Lower leg skin (tissue), 4 donors: ENCODE measurements at regions not wholly inside any gene's neighbourhood (a gene's known extent, or its start where the extent isn't known, plus 50 kb on each side); places are given as distances from the start of the nearest gene placed in this dataset.

ENCODE experiments used
- DNase-seq, 2 donors: peaks; one replicate each; pipeline ENCODE4 v3.0.0-alpha.2; 2019; ENCODE audit warnings: low spot score in 2 of 2
- H3K4me3 ChIP-seq: fragments of 200-600 bp; sonication (generic); 2 replicates; pipeline ENCODE4 v1.5.1; 2017; ENCODE audit warnings: mild to moderate bottlenecking, low read depth; ENCODE audit not compliant: poor library complexity, severe bottlenecking
- POLR2A ChIP-seq, 2 donors: fragments of 450-650 bp; IDR thresholded peaks; one replicate each; pipeline ENCODE4 v1.6.1; 2016 to 2017; ENCODE audit warnings: antibody characterized with exemption in 2 of 2, mild to moderate bottlenecking in 1 of 2, moderate library complexity in 1 of 2
- WGBS, 2 donors: methylation state at CpG; one replicate each; pipeline ENCODE4 v1.1.5; 2018; 5-methylcytosine and 5-hydroxymethylcytosine counted together
- intact Hi-C: fragments of 100-400 bp; cut with DNase I; formaldehyde crosslinking; loops from one replicate; pipeline ENCODE4 v1.15.0; 2023; ENCODE audit warnings: low total_unique reads
- TF ChIP-seq, protein P1 (sequence below), 3 donors: fragments of 450-650 bp; IDR thresholded peaks; one replicate each; pipeline ENCODE4 v1.5.1; 2016; ENCODE audit warnings: antibody characterized with exemption in 3 of 3, mild to moderate bottlenecking in 3 of 3, moderate library complexity in 2 of 3

DNA sequence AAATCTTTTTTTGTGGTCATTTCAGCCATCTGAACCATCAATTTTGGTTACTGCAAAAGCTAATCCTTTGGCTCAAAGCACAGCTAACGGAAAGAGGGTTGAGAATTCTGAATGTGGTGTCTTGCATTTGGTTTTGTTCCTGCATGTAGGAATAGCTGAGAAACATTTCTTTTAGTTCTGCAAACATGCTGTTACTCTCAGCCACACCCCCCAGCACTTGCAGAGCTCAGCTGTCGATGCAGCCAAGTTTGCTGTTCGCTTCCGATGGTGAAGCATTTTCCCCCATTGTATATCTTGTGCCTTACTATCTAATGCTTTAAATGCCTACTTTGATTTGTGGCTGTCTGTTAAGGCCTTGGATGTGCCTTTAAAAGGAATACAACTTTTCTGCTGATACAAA lies 294.9 kb upstream of the FANCL start:
- DNase-seq, result no peak
- no peak overlapping the region for H3K4me3 ChIP-seq
- 36 to 37% methylated on average over 4 of the region's 4 CpGs for WGBS, 2 donors
- intact Hi-C loops, result no loop called here
- no peak for TF ChIP-seq POLR2A (IDR thresholded peaks at IDR 0.05)
- TF ChIP-seq, protein P1, sequence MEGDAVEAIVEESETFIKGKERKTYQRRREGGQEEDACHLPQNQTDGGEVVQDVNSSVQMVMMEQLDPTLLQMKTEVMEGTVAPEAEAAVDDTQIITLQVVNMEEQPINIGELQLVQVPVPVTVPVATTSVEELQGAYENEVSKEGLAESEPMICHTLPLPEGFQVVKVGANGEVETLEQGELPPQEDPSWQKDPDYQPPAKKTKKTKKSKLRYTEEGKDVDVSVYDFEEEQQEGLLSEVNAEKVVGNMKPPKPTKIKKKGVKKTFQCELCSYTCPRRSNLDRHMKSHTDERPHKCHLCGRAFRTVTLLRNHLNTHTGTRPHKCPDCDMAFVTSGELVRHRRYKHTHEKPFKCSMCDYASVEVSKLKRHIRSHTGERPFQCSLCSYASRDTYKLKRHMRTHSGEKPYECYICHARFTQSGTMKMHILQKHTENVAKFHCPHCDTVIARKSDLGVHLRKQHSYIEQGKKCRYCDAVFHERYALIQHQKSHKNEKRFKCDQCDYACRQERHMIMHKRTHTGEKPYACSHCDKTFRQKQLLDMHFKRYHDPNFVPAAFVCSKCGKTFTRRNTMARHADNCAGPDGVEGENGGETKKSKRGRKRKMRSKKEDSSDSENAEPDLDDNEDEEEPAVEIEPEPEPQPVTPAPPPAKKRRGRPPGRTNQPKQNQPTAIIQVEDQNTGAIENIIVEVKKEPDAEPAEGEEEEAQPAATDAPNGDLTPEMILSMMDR (IDR thresholded peaks at IDR 0.05), result no peak

DNA sequence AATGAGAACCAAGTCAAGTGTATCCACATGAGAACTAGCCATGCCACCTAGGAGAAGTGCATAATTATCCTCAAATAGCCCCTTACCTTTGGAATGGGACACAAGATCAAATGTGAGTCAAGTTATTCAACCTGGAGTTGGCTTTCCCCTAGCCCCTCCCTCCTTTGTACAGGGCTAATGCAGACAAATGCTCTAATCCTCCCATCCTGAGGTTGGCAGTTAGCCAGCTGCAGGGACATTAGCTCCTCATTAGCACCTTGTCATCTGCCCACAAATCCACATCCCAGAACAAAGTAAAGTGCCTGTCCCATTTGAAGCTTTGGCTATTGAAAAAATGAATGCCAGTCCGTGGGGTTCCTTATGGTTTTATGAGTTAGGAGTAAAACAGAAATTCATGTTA lies 294.1 kb upstream of the FANCL start:
- no peak overlapping the region for H3K4me3 ChIP-seq
- 67 to 68% methylated on average over 1 of the region's 1 CpG for WGBS, 2 donors
- no peak for TF ChIP-seq POLR2A (IDR thresholded peaks at IDR 0.05)
- TF ChIP-seq, protein P1 (IDR thresholded peaks at IDR 0.05), result no peak
- intact Hi-C loops, result no loop called here
- DNase-seq, result no peak

DNA sequence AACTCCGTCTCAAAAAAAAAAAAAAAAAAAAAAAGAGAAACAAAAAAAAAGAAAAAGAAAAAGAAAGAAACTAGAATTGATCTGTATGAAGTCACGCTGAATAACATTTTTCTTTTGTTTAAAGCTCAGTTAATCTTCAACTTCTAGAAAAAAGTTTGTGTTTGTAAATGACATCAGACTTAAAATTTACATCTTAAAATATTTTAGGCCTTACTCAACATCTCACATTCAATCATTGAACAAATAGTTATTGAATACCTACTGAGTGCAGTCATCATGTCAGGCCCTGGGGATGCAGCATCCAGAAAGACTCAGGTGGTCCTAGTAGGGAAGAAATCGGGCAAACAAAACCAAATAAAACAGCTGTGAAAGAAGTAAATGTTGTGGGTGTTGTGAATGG lies 292.3 kb upstream of the FANCL start:
- intact Hi-C loops, result no loop called here
- 77 to 97% methylated on average over 3 of the region's 3 CpGs for WGBS, 2 donors
- DNase-seq, result no peak
- no peak overlapping the region for H3K4me3 ChIP-seq
- no peak for TF ChIP-seq POLR2A (IDR thresholded peaks at IDR 0.05)
- TF ChIP-seq, protein P1 (IDR thresholded peaks at IDR 0.05), result no peak

GRCh38 chr2:58532641-58533040 lies 291.5 kb upstream of the FANCL start:
- no peak for DNase-seq
- intact Hi-C loops, result no loop called here
- TF ChIP-seq, protein P1 (IDR thresholded peaks at IDR 0.05), result no peak
- TF ChIP-seq POLR2A (IDR thresholded peaks at IDR 0.05), result no peak
- no peak overlapping the region for H3K4me3 ChIP-seq
- 87% methylated on average over 3 of the region's 3 CpGs for WGBS, 2 donors

GRCh38 chr2:58527647-58528046 lies 286.5 kb upstream of the FANCL start:
- H3K4me3 ChIP-seq, result no peak overlapping the region
- DNase-seq, result no peak
- no peak for TF ChIP-seq POLR2A (IDR thresholded peaks at IDR 0.05)
- TF ChIP-seq, protein P1 (IDR thresholded peaks at IDR 0.05), result no peak
- 76 to 79% methylated on average over 3 of the region's 3 CpGs for WGBS, 2 donors
- intact Hi-C loops, result no loop called here

- DNase-seq, result no peak
- no peak for TF ChIP-seq POLR2A (IDR thresholded peaks at IDR 0.05)
- TF ChIP-seq, protein P1 (IDR thresholded peaks at IDR 0.05), result no peak
- intact Hi-C loops, result no loop called here
- 20 to 25% methylated on average over 7 of the region's 7 CpGs for WGBS, 2 donors
- H3K4me3 ChIP-seq, result no peak overlapping the region
Observed at GRCh38 chr2:58521803-58522554, 280.9 kb upstream of the FANCL start.
